Sigmoid colon (tissue), 4 donors: ENCODE measurements at regions not wholly inside any gene's neighbourhood (a gene's known extent, or its start where the extent isn't known, plus 50 kb on each side); places are given as distances from the start of the nearest gene placed in this dataset.

Source experiments
- POLR2A ChIP-seq, 2 donors: fragments of 450-650 bp; IDR thresholded peaks; one replicate each; pipeline ENCODE4 v1.6.1; 2016; ENCODE audit warnings: antibody characterized with exemption in 2 of 2, mild to moderate bottlenecking in 2 of 2, moderate library complexity in 2 of 2
- POLR2AphosphoS5 ChIP-seq, 4 donors: sonication (generic); formaldehyde crosslinking; IDR thresholded peaks; one replicate each; pipeline ENCODE4 v1.6.1; 2017; ENCODE audit warnings: antibody characterized with exemption in 4 of 4
- TF ChIP-seq, protein P1 (sequence below), 4 experiments: fragments of 450-650 bp in 3 of 4; fragments of 200-600 bp in 1 of 4; IDR thresholded peaks; one replicate each; pipeline ENCODE4 v1.5.1; 2016 to 2019; ENCODE audit warnings: antibody characterized with exemption in 4 of 4, mild to moderate bottlenecking in 3 of 4, moderate library complexity in 2 of 4

DNA sequence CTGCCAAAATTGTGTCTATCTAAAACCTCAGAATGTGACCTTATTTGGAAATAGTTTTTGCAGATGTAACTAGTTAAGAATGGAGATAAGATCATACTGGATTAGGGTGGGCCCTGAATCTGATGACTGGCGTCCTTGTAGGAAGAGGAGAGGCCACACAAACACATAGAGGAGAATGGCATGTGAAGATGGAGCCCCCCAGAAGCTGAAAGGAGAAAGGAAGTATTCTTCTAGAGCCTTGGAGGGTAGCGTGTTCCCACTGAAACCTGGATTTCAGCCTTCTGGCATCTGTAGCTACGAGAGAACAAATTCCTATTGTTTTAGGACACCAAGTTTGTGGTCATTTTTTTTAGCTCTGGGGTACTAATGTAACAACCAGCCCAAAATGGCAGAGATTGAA, 423.0 kb upstream of the TPM1 start:
- TF ChIP-seq, protein P1, sequence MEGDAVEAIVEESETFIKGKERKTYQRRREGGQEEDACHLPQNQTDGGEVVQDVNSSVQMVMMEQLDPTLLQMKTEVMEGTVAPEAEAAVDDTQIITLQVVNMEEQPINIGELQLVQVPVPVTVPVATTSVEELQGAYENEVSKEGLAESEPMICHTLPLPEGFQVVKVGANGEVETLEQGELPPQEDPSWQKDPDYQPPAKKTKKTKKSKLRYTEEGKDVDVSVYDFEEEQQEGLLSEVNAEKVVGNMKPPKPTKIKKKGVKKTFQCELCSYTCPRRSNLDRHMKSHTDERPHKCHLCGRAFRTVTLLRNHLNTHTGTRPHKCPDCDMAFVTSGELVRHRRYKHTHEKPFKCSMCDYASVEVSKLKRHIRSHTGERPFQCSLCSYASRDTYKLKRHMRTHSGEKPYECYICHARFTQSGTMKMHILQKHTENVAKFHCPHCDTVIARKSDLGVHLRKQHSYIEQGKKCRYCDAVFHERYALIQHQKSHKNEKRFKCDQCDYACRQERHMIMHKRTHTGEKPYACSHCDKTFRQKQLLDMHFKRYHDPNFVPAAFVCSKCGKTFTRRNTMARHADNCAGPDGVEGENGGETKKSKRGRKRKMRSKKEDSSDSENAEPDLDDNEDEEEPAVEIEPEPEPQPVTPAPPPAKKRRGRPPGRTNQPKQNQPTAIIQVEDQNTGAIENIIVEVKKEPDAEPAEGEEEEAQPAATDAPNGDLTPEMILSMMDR (IDR thresholded peaks at IDR 0.05), result no peak
- TF ChIP-seq POLR2A (IDR thresholded peaks at IDR 0.05) (no peak), POLR2AphosphoS5 (IDR thresholded peaks at IDR 0.05) (no peak)
